DND-41 (cell line): ENCODE measurements at regions not wholly inside any gene's neighbourhood (a gene's known extent, or its start where the extent isn't known, plus 50 kb on each side); places are given as distances from the start of the nearest gene placed in this dataset.

ENCODE experiments used
- ATAC-seq: fragments of 200-7000 bp; cut with Tn5 transposase; 3 replicates; pipeline ENCODE4 v1.9.1; 2021; ENCODE audit warnings: low read depth; ENCODE audit not compliant: insufficient read depth
- DNase-seq: peaks from one replicate; pipeline ENCODE4 v3.0.0-alpha.2; 2020
- H2AFZ ChIP-seq: 2 replicates; pipeline ENCODE4 v1.6.0; 2012; ENCODE audit warnings: low read depth, low read length
- H3K27ac ChIP-seq: 2 replicates; pipeline ENCODE4 v1.5.1; 2012; ENCODE audit warnings: low read length, inconsistent platforms
- H3K27me3 ChIP-seq: fragments of 200-600 bp; sonication (generic); 2 replicates; pipeline ENCODE4 v1.6.0; 2012; ENCODE audit warnings: low read length, mild to moderate bottlenecking, inconsistent platforms; ENCODE audit not compliant: insufficient read depth, poor library complexity
- H3K36me3 ChIP-seq: 2 replicates; pipeline ENCODE4 v1.5.1; 2012; ENCODE audit warnings: low read length, inconsistent platforms; ENCODE audit not compliant: insufficient read depth
- H3K4me1 ChIP-seq: 2 replicates; pipeline ENCODE4 v1.5.1; 2012; ENCODE audit warnings: mild to moderate bottlenecking, low read length; ENCODE audit not compliant: insufficient read depth
- H3K4me2 ChIP-seq: 2 replicates; pipeline ENCODE4 v1.6.0; 2012; ENCODE audit warnings: mild to moderate bottlenecking, moderate library complexity, low read length, inconsistent platforms; ENCODE audit not compliant: insufficient read depth
- H3K4me3 ChIP-seq, 2 experiments: fragments of 200-600 bp in 1 of 2; shearing (Covaris generic) in 1 of 2; 2 replicates each; pipeline ENCODE4 v1.5.1; 2012 to 2016; ENCODE audit warnings: inconsistent platforms in 2 of 2, low read length in 2 of 2, mild to moderate bottlenecking in 2 of 2, low read depth in 1 of 2, moderate library complexity in 1 of 2
- H3K79me2 ChIP-seq: 2 replicates; pipeline ENCODE4 v1.6.0; 2012; ENCODE audit warnings: low read length, inconsistent platforms; ENCODE audit not compliant: insufficient read depth
- H3K9ac ChIP-seq: 2 replicates; pipeline ENCODE4 v1.6.0; 2012; ENCODE audit warnings: low read depth, mild to moderate bottlenecking, inconsistent platforms, low read length, moderate library complexity
- H3K9me3 ChIP-seq: 2 replicates; pipeline ENCODE4 v1.5.1; 2012; ENCODE audit warnings: low read length, moderate library complexity, mild to moderate bottlenecking, inconsistent platforms; ENCODE audit not compliant: insufficient read depth, severe bottlenecking
- H4K20me1 ChIP-seq: 2 replicates; pipeline ENCODE4 v1.6.0; 2012; ENCODE audit warnings: low read length; ENCODE audit not compliant: insufficient read depth
- EZH2 ChIP-seq: IDR thresholded peaks from 3 replicates; pipeline ENCODE4 v1.6.1; 2012; ENCODE audit warnings: borderline replicate concordance, low read depth, mild to moderate bottlenecking, moderate library complexity, low read length, inconsistent platforms; ENCODE audit not compliant: severe bottlenecking
- TF ChIP-seq, protein P1 (sequence below): IDR thresholded peaks from 2 replicates; pipeline ENCODE4 v1.5.1; 2012; ENCODE audit warnings: borderline replicate concordance, low read length, moderate library complexity, mild to moderate bottlenecking; ENCODE audit not compliant: poor library complexity, severe bottlenecking; ENCODE audit errors: extremely low read depth

GRCh38 chr7:70887186-70887585 lies 244.8 kb upstream of the GALNT17 start:
- H3K4me1 ChIP-seq = no peaks in the 10 kb centered on the region
- no peaks in the 10 kb centered on the region for H3K27me3 ChIP-seq
- no peaks in the 10 kb centered on the region for H4K20me1 ChIP-seq
- H3K9ac ChIP-seq = no peak overlapping the region
- peaks cover 10% of the 10 kb centered on the region for H3K9me3 ChIP-seq
- DNase-seq = no peak
- no peak overlapping the region for H2AFZ ChIP-seq
- no peak for ATAC-seq
- H3K79me2 ChIP-seq = no peaks in the 10 kb centered on the region
- no peak for TF ChIP-seq EZH2
- TF ChIP-seq, protein P1, sequence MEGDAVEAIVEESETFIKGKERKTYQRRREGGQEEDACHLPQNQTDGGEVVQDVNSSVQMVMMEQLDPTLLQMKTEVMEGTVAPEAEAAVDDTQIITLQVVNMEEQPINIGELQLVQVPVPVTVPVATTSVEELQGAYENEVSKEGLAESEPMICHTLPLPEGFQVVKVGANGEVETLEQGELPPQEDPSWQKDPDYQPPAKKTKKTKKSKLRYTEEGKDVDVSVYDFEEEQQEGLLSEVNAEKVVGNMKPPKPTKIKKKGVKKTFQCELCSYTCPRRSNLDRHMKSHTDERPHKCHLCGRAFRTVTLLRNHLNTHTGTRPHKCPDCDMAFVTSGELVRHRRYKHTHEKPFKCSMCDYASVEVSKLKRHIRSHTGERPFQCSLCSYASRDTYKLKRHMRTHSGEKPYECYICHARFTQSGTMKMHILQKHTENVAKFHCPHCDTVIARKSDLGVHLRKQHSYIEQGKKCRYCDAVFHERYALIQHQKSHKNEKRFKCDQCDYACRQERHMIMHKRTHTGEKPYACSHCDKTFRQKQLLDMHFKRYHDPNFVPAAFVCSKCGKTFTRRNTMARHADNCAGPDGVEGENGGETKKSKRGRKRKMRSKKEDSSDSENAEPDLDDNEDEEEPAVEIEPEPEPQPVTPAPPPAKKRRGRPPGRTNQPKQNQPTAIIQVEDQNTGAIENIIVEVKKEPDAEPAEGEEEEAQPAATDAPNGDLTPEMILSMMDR = no peak
- H3K36me3 ChIP-seq = no peaks in the 10 kb centered on the region
- no peak overlapping the region for H3K4me2 ChIP-seq
- H3K27ac ChIP-seq = no peak overlapping the region
- no peak overlapping the region for H3K4me3 ChIP-seq

- no peak for TF ChIP-seq EZH2
- TF ChIP-seq, protein P1 = no peak
- no peaks in the 10 kb centered on the region for H3K4me1 ChIP-seq
- ATAC-seq (no peak), DNase-seq (no peak)
- H3K27me3 ChIP-seq = no peaks in the 10 kb centered on the region
- H3K27ac ChIP-seq = no peak overlapping the region
- H3K4me3 ChIP-seq = no peak overlapping the region
- no peaks in the 10 kb centered on the region for H3K36me3 ChIP-seq
- no peaks in the 10 kb centered on the region for H4K20me1 ChIP-seq
- H3K9me3 ChIP-seq = peaks cover 10% of the 10 kb centered on the region
- H3K9ac ChIP-seq = no peak overlapping the region
- no peaks in the 10 kb centered on the region for H3K79me2 ChIP-seq
- no peak overlapping the region for H2AFZ ChIP-seq
- no peak overlapping the region for H3K4me2 ChIP-seq
Observed at GRCh38 chr7:70890147-70890969, 241.6 kb upstream of the GALNT17 start.

- ATAC-seq = no peak
- Histone ChIP-seq H3K4me3 (no peak overlapping the region), H3K9ac (no peak overlapping the region), H3K36me3 (no peaks in the 10 kb centered on the region), H3K9me3 (peaks cover 10% of the 10 kb centered on the region), H3K27me3 (no peaks in the 10 kb centered on the region), H2AFZ (no peak overlapping the region), H3K4me1 (no peaks in the 10 kb centered on the region), H3K27ac (no peak overlapping the region), H3K79me2 (no peaks in the 10 kb centered on the region), H3K4me2 (no peak overlapping the region), H4K20me1 (no peaks in the 10 kb centered on the region)
- no peak for DNase-seq
- no peak for TF ChIP-seq EZH2
- TF ChIP-seq, protein P1 = no peak
Observed at GRCh38 chr7:70893422-70893821, 238.5 kb upstream of the GALNT17 start.
